Fibroblast of mammary gland (primary cell): ENCODE measurements at regions not wholly inside any gene's neighbourhood (a gene's known extent, or its start where the extent isn't known, plus 50 kb on each side); places are given as distances from the start of the nearest gene placed in this dataset.
A peak's percentile ranks its signal among the peaks of the same experiment; 100 is the strongest.

Experiments used
- DNase-seq: peaks from one replicate; pipeline ENCODE4 v3.0.0-alpha.2; 2010; ENCODE audit warnings: low read depth
- H3K4me3 ChIP-seq: 2 replicates; pipeline ENCODE4 v1.5.1; 2011; ENCODE audit warnings: low read depth, mild to moderate bottlenecking, low read length, moderate library complexity; ENCODE audit not compliant: control insufficient read depth
- TF ChIP-seq, protein P1 (sequence below): conservative IDR thresholded peaks from 2 replicates; pipeline ENCODE4 v1.5.1; 2011; ENCODE audit warnings: low read depth, low read length, inconsistent platforms; ENCODE audit not compliant: control insufficient read depth, insufficient read depth

DNA sequence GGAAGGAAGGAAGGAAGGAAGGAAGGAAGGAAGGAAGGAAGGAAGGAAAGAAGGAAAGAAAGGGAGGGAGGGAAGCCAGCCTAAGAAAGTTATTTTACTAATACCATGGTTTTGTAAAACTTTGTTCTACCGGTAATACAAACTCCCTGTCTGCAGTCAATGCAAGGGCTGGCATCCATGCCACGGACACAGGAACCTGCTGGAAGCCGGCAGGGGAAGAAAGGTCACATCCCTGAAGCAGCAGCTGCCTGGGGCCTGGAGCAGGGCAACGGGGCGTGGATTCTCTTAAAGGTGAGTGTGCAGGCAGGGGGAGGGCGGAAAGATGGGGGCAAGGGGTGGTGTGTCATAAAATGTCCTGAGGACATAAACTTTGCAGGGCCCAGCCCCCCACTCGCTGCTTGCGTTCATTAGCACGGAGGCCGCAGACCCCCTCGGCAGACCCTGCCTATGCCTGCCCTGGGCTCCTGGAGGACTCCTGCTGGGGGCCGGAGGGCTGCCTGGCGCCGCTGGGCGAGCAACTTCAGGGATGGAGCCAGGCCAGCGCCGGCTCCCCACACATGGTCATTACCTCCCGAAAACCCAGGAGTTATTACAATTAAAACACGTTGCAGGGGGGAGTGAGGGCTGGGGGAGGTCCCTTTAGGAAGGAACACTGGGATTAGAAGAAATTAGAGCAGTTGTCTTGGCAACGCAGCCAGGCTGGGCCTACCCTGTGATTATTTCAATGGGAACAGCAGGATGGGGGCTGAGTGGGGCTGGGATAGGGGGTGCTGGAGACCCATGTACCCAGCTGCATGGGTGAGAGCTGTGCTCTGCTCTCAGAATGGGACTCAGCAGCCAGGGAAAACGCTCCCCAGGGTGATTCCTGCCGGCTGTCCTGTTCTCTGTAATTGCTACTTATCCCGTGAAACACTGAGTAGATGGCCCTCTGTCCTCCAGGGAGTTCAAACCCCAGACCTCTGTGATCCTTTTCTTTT is 257.9 kb downstream of the SOX9 start:
- DNase-seq: no peak
- TF ChIP-seq, protein P1, sequence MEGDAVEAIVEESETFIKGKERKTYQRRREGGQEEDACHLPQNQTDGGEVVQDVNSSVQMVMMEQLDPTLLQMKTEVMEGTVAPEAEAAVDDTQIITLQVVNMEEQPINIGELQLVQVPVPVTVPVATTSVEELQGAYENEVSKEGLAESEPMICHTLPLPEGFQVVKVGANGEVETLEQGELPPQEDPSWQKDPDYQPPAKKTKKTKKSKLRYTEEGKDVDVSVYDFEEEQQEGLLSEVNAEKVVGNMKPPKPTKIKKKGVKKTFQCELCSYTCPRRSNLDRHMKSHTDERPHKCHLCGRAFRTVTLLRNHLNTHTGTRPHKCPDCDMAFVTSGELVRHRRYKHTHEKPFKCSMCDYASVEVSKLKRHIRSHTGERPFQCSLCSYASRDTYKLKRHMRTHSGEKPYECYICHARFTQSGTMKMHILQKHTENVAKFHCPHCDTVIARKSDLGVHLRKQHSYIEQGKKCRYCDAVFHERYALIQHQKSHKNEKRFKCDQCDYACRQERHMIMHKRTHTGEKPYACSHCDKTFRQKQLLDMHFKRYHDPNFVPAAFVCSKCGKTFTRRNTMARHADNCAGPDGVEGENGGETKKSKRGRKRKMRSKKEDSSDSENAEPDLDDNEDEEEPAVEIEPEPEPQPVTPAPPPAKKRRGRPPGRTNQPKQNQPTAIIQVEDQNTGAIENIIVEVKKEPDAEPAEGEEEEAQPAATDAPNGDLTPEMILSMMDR: no peak
- H3K4me3 ChIP-seq: no peak overlapping the region

DNA sequence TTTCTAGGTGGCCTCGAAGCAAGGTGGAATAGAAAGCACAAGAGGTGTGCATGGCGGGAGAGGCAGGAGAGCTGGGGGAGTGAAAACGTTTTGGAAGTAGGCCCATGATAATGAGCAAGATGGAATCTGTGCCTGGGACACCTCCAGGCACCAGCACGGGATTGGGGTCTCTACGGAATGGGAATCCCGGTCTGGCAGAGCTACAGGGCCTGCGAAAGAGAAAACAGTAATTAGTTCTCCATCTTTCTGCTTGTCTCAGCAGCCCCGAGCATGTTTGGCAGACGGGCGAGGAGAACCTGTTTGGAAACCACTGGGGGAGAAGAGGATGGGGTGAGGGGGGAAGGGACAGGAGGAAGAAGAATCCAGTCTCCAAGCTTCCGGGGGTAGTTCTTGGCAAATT is 258.7 kb downstream of the SOX9 start:
- TF ChIP-seq, protein P1: no peak
- no peak for DNase-seq

DNA sequence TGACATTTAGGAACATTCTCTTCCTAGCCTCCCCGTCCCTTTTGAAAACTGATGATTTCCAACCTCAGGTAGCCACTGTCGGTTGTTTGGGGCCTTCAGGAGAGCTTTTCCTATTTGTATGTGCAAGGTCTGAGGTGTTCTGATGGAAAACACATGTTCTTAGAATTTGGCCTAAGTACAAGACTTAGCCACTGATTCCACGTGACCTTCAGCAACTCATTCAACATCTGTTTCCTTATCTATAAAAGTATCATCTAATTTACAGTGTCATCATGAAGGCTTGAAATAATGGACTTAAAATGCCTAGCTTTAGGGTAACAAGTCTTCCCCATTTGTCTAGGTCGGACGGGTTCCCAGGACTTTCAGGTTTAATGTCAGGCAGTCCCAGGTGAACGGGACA is 259.3 kb downstream of the SOX9 start:
- no peak overlapping the region for H3K4me3 ChIP-seq
- TF ChIP-seq, protein P1: no peak
- peak; percentile 39 for DNase-seq

More for the DNA sequence above, 258.7 kb downstream of the SOX9 start:
- H3K4me3 ChIP-seq: no peak overlapping the region

DNA sequence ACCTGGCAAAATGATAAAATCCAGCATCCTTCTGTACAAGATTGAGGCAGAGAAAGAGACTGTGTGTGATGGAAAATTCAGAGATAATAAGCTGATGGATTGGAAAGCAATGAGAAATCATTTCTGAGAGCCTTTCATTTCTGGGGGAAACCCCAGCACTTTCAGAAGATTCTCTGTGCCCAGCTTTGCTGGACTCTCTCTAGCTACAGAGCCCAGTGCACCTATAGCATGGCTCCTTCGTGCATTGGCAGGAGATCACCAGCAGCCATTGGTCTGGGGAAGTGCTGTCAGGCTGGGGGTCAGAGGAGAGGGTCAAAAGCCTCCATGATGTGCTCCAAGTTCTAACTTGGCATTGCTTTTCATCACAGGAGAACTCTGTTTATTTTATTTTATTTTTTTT is 259.9 kb downstream of the SOX9 start:
- H3K4me3 ChIP-seq: no peak overlapping the region
- TF ChIP-seq, protein P1: no peak
- no peak for DNase-seq

DNA sequence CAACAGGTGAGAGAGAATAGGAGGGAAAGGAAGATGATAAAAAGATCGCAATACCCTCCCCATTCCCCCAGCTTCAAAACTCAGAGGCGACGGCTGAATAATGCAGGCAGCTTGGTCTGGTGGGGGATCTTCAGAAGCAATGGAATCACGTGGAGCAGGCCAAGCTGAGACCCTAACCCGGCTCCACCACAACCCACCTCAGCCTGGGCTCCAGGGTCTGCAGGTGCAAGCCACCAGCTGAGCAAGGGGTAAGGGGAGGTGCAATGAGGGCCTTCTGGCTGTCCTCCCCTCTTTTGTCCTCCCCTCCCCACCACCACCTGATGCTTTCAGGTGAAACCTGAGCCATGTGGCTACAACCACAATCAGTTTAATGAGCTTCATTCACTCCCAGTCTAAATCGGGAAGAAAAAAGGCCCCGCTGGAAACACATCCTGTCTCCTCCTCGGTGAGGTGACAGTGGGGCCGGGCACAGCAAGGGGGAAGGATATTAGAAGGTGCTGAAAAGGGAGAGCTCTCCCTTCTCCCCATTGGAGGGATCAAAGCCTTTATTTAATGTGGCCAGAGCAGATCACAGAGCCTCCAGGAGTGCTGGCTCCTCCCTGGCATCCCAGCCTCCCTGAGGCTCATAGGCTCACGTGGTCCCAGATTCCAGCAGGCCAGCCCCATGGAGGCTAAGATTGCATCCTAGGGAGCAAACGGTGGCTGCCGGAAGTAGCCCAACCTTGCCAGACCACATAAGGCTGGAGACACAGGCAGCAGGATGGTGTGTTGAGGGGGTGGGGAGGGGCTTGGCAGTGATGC is 261.0 kb downstream of the SOX9 start:
- TF ChIP-seq, protein P1: no peak
- H3K4me3 ChIP-seq: no peak overlapping the region
- DNase-seq: no peak

DNA sequence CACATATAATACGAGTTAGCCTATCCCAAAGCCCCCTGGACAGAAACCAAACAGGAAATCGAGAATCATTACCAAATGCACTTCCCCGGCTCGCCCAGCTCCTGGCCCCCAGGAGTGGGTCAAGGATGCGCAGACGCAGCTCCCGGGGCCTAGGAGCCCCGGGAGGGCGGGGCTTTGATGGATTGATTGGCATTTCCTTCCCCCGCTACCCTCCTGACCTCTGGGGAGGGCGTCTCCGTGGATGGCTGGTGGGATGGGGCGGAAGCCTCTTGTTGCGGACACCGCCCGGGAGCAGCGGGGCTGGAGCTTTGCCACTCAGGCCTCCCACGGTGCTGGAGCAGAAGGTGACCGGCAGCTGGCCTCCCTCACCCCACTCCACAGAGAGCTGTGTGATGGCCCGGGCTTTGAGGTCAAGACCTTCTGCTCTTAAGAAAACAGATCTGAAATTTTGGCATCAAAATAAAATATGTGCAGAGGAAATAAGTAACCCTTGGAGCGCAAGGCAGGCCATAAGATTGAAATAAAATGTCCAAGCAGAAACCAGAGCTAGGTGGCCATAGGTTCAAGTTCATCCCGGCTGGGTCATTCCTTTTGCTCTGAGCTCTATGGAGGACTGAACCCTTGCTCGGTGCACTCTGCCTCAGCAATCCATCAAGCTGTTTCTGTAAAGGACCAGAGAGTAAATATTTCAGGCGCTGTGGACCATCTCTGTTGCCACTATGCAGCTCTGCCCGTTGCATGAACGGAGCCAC is 262.3 kb downstream of the SOX9 start:
- no peak for DNase-seq
- no peak overlapping the region for H3K4me3 ChIP-seq
- TF ChIP-seq, protein P1: no peak
